Lung microvascular endothelial cell (primary cell): ENCODE measurements at regions not wholly inside any gene's neighbourhood (a gene's known extent, or its start where the extent isn't known, plus 50 kb on each side); places are given as distances from the start of the nearest gene placed in this dataset.
"Not testable (repeated sequence)": the region's sequence is repeated elsewhere in the genome, so short reads cannot be mapped to it uniquely, and the experiment has no call there.

Experiments used
- DNase-seq, 2 donors: peaks; one replicate each; pipeline versions ENCODE4 v3.0.0 to v3.0.0-alpha.2; 2010; ENCODE audit warnings: low read depth in 2 of 2

DNA sequence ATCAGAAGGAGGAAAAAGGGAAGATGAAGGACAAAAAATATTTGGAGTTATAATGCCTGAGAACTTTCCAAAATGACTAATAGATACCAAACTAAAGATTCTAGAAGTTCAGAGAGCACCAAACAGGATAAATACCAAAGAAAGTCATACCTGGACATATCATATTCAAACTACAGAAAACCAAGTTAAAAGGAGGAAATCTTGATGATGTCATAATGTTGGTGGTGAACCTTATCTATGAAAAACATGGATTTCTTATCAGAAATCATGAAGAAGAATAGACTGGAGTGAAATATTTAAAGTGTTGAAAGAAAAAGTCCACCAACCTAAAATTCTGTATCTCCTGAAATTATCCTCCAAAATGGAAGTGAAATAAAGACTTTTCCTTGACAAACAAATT is 389.2 kb downstream of the JRKL start:
- DNase-seq = no peak

DNA sequence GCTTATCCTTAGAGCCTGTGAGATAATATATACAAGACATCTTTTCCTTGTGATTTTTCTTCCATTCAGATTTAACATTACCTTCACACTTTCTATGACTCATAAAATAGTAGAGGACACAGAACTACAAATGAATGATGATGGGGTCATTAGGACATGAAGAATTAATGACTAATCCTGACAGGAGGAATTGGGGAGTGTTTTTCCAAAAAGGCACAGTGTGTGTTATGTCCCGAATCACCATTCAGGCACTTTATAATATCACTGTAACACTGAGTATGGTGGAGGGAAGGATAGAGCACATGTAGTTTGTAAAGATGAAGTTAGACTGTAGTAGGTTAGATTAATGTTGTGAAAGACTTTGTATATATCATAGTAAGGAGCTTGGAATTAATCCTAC is 391.3 kb downstream of the JRKL start:
- DNase-seq = no peak

DNA sequence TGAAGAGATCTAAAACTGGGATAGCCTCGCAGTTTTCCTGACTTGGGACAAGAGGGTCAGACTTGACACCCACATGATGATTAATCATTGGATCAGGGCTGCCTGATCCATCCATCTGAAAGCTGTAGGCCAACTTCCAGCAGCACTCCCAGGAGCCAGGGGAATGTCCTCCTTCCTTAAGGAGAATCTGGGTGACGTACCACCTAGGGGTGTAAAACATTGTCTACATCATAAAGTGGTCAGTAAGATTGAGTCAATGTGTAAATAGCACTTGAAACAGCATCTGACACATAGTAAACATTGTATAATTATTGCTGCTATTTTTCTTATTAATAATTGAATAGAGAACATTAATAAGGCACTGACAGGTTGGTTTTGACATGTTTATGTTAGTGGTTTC is 392.8 kb downstream of the JRKL start:
- no peak for DNase-seq

DNA sequence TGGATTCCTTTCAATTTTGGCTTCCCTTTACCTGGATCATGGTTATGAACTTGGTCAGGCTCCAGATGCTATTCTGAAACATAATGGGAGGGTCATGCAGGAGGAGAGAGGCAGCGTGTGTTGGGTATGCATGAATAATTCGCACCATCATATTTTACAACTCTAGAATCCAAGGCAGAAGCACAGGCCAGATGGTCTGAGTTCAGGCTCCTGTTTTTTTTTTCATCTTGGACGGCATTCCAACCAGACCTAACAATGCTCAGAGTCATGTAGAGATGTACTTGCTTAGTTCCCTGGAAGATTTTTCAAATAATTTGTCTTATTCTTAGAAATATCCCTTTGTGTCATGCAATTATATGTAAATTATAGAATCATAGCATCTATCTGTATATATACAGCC is 393.5 kb downstream of the JRKL start:
- no peak for DNase-seq

DNA sequence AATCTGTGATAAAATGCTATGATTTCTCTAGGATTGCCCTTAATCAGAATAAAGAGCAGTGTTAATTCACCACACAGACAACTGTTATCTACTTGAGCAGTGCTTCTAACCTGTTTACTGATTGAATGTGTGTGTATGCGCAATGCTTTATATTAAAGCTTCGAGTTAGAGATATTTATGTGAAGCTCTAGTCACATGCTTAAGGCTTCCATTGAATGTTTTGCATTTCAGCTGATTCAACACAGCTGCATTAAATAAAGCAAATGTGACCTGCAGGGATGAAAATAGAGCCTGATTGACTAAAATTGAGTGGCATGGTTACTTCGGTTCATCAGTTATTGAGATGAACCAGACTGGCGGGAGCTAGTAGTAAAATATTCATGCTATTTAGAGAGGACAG is 395.3 kb downstream of the JRKL start:
- no peak for DNase-seq

DNA sequence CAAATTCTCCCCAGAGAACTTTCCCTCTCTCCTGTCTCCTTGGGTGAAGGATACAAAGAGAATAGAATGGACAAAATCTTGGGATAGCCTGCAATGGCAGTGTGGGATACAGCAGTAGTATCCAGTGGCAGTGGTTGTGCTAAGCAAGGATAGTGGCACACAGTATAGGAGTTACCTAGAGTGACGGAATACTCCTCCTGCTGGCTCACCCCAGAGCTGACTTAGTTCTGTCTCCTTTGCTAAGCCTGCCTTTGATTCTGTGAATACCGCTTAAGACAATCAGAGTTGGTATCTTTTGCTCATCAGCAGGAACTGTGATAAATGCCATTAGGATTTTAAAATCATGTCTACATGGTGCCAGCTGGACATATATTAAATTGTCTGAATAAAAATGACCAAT is 404.3 kb downstream of the JRKL start:
- peak in 1 of 2 donors; percentile 0 for DNase-seq

DNA sequence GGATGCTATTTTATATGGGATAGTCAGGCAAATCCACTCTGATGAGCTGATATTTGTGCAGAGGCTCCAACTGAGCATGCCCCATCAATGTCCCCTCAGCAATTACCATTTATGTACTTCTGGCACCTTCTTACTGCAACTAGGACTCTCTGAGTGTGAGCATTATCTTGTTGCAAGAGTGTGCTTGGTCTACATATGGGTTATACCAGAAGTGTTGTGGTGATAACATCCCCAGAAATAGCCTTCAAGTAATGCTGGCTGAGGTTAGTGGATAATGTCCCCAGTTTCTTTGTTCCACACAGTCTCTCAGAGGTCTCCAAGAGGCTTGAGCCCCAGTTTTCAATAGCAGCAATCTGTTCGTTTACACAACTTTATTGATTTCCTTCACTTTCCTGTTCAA is 408.6 kb downstream of the JRKL start:
- DNase-seq = no peak

DNA sequence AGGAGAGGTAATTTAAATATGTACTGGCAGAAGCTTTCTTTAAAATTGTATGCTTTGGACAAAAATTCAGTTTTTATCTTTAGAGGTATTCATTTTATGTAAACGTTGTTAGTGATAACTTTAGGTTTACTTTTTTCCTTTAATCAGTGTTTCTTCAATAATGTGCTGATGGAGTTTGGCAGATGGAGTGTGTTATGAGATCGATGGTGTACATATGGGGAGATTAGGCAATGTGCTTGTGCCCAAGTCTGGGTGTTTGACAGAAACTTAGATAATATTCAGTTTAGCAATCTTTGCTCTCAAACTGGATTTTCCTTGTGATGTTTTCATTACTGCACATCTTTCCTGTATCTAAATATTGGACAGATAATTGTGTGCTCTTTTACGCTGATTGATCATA is 425.4 kb downstream of the JRKL start:
- DNase-seq = no peak

DNA sequence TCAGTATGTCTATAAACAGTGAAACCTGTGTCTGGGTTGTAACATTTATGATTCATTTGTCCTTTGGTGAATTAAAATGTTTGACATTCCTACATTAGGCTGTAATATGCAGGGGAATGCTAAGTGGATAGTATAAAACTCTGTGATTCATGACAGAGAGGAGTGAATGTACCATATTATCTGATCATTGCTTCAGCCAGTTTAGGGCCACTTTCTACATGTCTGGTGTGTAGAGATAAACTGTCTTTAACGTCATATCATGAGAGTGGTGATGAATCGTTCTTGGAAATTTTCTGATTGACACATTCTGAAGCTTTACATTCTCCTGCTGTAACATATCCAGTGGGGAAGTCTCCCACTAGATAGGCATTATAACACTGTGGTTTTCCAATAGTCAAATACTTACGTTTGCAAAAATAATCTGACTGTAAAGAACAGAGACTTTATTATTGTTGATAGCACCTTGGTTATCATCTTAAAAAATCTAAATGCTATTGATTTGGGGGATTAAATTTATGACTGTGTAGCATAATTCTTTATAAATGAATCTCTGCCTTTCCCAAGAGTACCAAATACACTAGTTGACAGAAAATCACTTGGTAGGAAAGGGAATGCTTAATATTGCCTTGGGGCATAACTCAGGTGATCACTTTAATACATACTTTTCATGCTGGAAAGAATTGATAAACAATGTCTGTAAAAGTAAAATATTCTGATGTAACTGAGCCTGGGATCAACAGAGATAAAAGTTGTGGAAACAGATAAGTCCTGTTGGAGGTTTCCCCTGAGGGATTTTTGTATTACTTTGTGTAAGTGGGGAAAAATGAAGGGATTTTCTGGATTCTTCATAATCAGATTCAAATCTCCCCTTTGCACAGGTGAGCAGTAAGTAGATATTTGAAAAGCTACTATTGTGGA is 427.9 kb downstream of the JRKL start:
- no peak for DNase-seq

DNA sequence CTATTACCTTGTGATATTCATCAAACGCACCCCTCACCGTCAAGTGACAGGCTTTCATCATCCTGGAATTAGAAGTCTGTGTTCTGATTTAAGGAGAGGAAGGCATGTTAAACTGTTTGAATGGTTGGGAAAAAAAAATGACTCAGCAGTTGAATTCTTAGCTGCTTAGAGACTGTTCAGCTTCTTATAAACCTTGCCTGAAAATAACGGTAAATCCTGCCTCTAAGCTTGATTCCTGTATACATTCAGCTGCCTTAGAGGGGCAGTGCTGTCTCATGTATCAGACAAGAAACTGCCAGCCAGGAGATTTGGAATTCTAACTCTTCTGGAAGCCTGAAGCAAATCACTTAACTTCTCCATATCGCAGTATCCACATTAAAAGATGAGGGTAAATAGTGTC is 437.4 kb downstream of the JRKL start:
- DNase-seq = no peak

DNA sequence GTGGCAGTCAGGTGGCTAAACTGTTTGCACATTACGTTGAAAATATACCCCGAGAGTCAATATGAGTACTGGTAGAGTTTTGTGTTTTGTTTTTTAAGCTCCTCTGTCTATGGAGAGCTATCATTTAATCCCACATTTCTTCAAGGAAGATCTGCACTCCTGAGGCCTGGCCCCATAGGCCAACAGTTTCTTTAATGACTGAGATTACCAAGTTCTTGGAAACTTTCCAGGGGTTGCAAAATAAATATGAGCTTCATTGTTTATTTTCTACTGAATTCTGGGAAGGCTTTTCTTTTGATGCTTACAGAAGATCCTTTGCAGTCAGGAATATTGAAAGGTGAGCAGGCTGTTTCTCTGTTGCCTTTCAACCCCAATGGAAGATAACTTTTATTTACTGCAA is 452.0 kb downstream of the JRKL start:
- no peak for DNase-seq

DNA sequence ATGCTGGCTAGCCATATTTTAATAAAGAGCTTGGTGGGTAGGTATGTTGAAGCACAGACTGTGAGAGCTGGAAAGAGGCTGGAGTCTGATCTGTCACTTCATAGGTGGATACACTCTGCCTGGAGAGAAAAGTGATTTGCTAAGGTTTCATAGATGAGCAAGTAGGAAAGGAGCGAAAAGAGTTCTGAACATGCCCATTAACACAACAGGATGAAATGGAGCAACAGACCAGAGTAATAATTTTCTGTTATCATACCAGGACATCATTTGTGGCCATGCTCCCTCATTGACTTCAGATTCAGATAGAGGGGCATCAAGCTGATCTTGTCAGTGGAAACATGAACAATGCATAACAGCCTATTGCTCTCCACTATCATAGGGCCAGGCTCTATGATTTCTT is 452.9 kb downstream of the JRKL start:
- no peak for DNase-seq

DNA sequence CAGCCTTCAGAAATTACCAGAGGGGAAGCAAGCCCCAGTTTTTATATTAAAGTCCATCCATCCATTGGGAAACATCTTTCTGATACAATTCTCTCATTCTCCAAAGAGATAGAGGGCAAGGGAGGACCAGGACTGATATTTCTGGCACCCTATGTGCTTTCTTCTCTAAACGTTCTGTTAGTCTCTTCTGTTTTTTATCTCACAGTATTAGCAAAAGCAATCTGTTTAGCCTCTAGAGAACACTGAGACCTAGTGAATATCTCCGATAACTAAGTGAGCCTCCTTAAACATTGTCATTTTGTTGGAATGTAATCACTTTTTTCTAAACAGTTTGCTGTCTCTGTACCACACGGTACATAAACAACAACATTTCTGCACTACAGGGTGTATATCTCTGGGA is 464.6 kb downstream of the JRKL start:
- DNase-seq = no peak

DNA sequence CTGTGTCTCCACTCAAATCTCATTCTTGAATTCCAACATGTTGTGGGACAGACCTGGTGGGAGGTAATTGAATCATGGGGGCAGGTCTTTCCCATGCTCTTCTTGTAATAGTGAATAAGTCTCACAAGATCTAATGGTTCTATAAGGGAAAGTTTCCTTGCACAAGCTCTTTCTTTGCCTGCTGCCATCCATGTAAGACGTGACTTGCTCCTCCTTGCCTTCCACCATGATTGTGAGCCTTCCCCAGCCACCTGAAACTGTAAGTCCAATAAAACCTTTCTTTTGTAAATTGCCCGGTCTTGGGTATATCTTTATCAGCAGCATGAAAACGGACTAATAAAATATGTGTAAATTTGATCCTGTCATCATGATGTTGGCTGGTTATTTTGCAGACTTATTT is 471.9 kb downstream of the JRKL start:
- not testable (repeated sequence) for DNase-seq

DNA sequence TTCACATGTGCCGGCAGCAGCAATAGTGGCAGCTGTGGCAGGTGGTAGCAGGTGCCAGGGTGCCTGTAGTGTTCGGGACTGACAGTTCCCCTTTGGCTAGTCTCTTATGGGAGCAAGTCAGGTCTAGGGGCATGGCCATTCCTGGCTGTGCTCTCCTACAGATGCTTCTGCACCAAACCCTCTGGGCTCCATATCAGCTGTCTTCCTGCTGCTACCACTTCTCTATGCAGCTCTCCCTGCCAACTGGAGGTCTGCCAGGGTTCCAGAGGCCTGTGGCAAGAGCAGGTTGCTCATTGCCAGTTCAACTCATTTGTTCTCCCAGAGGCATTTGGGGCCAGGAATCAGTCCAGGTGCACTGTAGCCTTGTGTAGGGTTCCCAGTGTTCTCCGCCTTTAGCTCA is 473.7 kb downstream of the JRKL start:
- no peak for DNase-seq

DNA sequence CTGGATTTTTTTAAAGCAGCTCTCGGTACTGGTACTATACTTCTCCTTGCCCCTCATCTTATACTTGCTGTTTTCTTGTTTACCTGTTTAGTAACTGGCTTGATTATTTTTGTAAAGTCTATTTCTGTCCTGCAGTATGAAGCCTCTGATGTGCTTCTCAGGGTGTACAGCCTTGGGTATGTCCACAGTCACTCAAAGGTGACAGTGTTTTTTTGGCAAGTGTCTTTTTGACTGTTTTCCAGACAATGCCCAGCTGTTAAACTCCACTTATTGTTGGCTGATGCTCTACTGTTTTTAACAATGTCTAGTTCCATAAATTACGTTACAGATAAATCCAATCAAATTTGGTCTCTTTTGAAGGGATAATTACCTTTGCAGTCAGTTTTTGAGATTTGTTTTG is 475.2 kb downstream of the JRKL start:
- DNase-seq = no peak

DNA sequence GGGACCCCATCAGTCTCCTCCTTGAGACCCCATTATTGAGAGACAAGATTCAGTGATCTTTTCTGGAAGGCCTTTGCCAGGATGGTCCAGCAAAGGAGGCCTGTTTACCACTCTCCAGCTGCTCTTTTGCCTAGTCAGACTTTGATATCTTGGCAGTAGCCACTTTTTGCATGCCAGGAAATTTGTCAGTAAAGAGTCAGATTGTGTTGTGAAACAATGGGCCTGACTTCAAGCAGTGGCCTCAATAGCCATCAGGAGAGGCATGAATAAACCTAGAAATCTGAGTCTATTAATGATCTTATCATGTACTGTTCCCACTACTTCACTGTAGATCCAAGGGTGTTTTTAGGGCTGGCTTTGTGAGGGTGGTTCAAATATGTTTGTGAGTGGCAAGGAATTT is 479.4 kb downstream of the JRKL start:
- no peak for DNase-seq

DNA sequence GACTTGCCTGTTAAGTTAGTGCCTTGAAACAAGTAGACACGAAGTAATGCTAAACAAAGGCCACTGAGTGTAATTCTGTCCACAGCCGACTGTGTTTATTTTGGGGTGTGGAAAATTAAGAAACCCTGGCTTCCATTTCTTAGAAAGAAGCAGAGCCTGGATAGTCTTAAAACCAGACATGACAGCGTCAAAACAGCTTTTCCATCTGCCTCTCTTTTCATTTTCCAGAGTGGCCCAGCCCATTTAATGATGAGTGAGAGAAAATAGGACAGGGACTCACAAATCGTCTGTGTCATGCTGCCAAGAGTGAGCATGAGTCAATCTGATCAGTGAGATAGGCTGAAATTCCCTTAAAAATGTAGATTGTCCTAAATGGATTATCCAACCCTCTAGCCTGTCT is 485.9 kb downstream of the JRKL start:
- DNase-seq = no peak

DNA sequence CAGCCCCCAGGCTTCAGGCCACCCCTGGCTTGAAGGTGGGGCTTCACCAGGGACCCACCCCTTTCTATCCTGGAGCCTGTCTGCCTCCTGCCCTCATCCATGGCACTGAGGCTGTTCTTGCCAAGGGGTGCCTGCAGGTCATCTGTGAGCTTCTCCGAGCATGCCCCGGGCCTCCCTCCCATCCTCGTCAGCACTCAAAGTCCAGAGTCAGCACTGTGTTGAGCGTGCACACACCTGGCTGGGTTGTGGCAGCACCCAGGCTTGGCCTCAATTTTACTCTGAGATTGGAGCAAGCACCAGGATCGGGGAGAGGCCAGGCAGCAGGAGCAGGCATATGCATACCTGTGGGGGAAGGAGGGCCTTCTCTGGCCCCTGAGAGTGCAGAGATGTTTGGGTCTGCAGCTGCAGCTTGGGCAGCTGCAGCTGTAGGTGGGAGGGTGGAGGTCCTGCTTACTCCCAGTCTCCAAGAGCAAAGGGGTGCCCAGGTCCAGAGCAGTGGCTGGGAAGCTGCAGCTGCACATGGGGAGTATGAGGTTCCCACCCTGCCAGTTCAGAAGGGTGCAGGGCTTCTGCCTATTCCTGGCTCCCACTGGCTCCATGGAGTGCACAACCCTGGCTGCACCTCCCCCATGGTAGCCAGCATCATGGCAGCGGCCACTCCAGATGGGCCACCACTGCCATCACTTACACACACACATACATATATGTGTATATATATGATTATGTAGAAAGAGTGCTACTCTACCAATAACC is 488.7 kb downstream of the JRKL start:
- DNase-seq = no peak

DNA sequence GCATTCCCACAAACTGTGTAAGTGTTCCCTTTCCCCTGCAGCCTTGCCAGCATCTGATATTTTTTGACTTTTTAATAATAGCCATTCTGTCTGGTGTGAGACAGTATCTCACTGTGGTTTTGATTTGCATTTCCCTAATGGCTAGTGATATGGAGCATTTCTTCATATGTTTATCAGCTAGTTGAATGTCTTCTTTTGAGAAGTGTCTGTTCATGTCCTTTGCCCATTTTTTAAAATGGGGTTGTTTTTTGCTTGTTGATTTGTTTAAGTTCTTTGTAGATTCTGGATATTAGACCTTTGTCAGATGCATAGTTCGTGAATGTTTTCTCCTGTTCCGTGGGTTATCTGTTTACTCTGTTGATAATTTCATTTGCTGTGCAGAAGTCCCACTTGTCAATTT is 492.8 kb downstream of the JRKL start:
- DNase-seq = not testable (repeated sequence)

DNA sequence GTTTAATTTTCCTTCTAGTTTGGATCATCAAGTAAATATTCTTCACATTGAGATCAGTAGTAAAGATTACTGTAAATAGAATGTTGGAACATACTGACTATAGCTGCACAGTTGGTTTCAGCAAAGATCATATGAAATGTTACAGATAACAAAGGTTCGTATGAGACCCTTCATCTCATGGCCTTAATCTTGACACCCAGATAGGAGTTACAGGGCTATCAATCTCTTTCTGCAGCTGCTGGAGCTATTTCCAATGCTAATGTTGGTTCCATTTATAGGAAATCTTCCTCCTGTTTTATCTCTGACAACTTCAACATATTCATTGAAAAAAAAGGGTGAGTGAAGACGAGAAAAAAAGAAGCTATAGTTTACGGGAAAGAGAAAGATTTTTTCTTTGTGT is 495.6 kb downstream of the JRKL start:
- DNase-seq = no peak

DNA sequence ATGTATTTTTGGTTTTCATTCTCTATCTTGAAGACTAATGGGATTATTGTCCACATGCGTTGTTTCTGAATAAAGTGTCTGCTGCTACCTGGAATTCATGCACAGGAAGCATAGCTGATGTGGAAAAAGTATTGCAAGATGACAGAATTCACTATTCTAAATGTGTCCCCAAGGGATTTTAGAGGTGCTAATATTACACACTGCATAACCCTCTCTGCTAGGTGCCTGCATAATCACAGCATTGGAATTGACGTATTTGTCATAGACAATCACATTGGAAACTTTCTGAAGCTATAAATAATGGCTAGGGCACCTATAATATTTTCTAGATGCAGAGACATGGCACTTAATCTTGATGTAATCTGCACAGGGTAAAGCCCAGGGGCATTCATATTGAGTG is 496.1 kb downstream of the JRKL start:
- DNase-seq = no peak

DNA sequence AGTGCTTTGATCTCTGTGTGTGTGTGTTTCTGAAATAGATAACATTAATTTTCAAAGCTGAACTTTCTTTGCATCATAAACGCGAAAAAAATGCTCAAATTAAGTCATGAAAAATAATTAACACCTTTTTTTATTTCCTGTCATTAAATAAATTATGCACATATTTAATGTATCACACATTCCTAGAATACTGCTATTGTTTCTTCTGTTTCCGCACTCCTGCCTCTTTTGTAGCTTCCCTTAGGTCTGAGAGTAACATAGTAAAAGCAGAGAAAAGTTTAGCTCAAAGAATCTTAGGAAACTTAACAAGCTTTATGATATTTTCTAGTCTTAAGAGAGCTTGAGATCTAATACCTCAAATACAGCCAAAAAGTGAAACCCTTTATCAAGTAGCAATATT is 504.2 kb downstream of the JRKL start:
- DNase-seq = no peak
